Activated gamma-delta T cell treated with Interleukin-2 at 50 U/mL for 16 hours (primary cell): ENCODE measurements at regions not wholly inside any gene's neighbourhood (a gene's known extent, or its start where the extent isn't known, plus 50 kb on each side); places are given as distances from the start of the nearest gene placed in this dataset.
"Not testable (repeated sequence)": the region's sequence is repeated elsewhere in the genome, so short reads cannot be mapped to it uniquely, and the experiment has no call there.

Source experiments
- DNase-seq: peaks from one replicate; pipeline ENCODE4 v3.0.0-alpha.2; 2020

DNA sequence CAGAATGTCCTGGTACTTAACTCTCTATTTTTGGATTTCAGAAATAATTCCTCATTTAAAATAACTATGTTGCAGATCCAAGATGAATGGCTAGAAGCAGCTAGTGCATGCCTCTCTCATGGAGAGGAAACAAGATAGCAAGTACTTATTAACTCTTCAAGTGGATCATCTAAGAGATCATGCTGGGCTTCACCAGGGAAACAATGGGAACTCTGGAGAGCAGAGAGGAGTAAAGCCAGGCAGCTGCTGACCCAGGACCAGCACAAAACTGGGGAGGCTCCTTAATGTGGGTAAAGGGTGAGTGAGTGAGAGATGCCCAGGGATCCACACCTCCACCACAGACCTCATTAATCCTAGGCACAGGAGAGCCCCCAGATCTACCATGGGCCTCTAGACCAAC lies 897.8 kb upstream of the ACO1 start:
- DNase-seq = no peak

DNA sequence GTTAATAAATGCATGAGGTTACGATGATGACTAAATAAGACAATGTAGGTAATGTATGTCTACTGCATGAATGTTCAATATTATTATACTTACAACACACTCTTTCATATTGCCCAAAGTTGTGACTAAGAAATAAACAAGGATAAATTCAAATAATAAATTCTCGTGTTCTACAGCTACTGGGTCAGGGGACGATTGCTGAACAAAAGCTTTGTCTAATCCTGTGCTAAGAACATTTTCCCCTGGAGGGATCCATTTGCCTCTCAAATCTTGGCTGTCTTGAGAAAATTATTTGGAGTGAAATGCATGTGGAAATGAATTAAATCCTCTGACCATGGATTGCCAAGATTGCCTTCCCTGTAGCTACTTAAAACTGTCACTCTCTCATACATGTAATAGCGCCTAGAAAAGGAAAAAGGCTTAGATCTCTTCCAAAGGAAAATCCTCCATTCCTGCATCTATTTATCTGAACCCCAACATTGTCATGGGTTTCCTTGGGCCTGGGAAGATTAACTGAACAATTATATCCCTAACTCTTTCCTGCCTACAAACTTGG lies 893.8 kb upstream of the ACO1 start:
- DNase-seq = no peak

- no peak for DNase-seq
Observed at GRCh38 chr9:31492229-31492628, 892.2 kb upstream of the ACO1 start.

DNA sequence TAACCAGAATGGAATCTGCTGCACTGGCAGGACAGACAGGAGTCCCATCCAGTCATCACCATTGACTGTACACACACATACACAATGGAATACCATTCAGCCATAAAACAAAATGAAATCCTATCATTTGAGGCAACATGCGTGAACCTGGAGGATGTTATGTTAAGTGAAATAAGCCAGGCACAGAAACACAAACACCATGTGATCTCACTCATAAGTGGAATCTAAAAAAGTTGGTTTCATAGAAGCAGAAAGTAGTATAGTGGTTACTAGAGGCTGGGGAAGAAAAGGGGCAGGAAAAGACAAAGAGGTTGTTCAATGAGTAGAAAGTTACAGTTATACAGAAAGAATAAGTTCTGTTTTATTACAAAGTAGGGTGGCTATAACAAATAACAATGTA lies 884.0 kb upstream of the ACO1 start:
- no peak for DNase-seq

- DNase-seq = no peak
Observed at GRCh38 chr9:31519011-31519410, 865.4 kb upstream of the ACO1 start.

- no peak for DNase-seq
Observed at GRCh38 chr9:31519424-31519823, 865.0 kb upstream of the ACO1 start.

- no peak for DNase-seq
Observed at GRCh38 chr9:31519826-31520225, 864.6 kb upstream of the ACO1 start.

- DNase-seq = no peak
Observed at GRCh38 chr9:31520301-31521085, 864.0 kb upstream of the ACO1 start.

- no peak for DNase-seq
Observed at GRCh38 chr9:31535651-31536050, 848.8 kb upstream of the ACO1 start.

GRCh38 chr9:31536471-31536870 lies 848.0 kb upstream of the ACO1 start:
- no peak for DNase-seq

DNA sequence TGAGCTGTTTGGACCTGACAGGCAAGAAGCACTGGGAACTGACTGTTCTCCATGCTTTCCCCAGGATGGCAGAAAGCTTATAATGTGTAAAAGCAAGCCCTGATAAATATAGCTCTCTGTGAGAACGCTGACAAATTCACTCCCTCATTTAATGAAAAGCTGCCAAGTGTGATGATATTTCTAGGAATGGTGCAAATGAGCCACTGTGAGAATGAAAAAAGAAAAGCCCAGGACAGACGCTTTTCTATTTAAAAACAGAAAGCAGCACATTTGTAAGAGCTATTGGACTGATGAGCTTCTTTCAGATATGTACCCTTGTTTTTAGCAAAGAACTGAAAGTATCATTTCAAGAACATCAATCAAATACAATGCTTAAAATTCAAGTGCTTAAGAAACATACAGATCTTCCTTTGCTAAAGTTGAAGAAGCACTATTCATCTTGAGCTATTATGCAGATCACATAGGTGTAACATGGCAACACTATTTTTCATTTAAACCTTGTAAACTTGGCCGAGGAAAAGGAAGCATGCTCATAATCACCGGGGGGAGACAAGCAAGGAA lies 842.6 kb upstream of the ACO1 start:
- no peak for DNase-seq

- DNase-seq = no peak
Observed at GRCh38 chr9:31542384-31543055, 841.9 kb upstream of the ACO1 start.

DNA sequence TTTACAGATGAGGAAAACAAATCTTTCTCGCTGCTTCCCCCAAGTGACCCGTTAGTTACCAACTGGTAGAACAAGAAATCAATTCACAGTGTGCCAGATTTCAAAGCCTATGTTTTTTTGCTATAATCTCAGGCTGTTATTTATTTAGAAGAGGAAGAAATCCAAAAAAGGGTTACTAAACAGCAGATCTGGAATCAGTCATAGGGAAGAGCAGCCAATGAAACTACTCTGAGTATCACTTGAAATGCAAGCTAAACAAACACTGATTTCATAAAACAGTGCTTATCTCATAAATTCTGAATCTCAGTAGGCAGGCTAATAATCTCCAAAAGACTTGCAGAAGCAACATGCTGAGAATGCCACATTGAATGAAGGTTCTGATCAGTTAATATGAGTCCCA lies 829.5 kb upstream of the ACO1 start:
- DNase-seq = no peak

DNA sequence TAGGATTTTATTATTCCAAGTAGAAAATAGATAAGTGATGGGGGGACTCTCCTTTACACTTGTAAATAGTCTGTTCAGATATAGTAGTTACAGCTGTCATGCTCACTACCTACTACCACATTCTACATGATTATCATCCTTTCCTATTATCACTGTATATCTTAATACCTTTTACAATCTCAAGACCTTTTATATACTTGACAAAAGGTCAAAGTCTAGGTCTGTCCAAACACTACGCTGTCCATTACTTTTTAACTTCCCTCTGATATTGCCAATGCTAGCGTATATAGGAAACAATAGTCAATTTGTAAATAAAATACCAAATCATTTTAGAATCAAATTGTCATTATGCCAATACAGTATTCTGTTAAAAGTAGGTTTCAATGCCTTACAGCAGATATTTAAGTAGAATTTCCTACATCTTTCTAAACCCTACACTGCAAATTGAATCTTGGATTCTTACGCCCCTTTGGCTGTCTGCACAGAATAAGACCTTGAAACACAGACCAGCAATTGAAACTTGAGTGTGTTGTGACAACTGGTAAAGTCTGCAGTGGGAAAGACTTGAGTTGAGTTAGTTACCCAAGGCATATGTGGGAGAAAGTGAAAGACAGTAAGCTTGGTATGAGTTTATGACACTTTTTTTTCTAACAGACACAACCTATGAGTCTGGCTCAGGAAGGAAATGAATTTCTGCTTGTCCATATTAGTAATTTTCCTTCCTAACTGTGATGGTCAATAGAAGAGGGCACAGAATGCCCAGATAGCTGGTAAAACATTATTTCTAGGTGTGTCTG lies 827.6 kb upstream of the ACO1 start:
- no peak for DNase-seq

DNA sequence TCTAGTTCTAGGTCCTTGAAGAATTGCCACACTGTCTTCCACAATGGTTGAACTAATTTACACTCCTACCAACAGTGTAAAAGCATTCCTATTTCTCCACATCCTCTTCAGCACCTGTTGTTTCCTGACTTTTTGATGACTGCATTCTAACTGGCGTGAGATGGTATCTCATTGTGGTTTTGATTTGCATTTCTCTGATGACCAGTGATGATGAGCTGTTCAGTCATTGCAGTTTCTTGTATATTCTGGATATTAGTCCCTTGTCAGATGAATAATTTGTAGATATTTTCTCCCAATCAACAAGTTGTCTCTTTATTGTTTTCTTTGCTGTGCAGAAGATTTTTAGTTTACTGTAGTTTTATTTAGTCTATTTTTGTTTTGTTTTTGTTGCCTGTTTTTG lies 812.3 kb upstream of the ACO1 start:
- not testable (repeated sequence) for DNase-seq

DNA sequence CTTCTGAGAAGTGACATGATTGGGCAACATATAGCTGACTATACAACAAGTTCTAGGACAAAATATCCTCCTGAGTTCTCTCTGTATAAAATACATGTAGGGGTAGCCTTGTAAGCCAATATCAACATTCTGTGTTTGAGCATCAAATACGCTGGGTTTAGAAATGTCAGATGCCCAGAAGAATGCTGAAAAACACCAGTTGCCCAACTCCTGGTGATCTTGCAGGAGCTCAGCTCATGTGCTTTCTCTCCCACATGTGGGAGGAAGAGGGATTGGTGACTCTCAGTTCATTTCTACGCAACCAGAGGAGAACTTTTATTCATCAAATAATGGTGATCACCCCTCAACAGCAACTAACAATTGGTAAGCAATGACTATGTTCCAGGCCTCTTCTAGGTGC lies 810.9 kb upstream of the ACO1 start:
- DNase-seq = no peak

GRCh38 chr9:31574006-31574765 lies 810.3 kb upstream of the ACO1 start:
- no peak for DNase-seq

- DNase-seq = no peak
Observed at GRCh38 chr9:31582071-31582470, 802.4 kb upstream of the ACO1 start.

- DNase-seq = no peak
Observed at GRCh38 chr9:31582561-31582960, 801.9 kb upstream of the ACO1 start.

DNA sequence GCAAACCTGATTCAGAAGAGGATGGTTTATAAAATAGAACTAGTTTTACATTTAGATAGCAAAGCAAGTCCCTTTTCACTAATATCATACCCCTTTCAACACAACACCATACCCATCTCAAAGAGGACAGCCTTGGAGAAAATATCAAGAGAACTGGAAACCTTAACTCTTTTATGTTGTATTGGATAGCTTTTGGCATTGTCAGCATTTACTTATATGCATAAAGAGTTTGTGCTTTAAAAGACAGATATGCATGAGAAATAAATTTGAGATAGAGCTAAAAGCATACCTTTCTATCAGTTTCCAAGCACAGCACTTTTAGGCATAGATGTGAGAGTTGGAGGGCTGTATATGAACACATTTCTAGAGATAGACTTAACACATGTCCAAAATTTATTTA lies 799.3 kb upstream of the ACO1 start:
- DNase-seq = no peak

DNA sequence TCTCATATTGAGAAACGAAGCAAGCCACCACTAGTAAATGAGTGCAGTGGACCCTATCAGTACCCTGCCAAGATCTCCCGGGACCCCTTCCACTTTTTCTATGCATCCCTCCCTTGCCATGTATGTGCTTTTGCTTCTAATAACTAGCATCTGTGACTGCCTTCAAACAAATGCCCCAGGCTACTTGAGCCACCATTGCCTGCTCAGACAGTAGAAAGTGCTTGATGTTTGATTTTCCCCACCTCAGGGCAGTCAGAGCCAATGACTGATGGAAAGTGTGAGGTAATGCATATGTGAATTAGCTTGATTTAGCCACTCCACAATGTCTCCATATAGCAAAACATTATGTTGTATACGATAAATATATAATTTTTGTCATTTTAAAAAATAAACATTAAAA lies 797.3 kb upstream of the ACO1 start:
- no peak for DNase-seq

DNA sequence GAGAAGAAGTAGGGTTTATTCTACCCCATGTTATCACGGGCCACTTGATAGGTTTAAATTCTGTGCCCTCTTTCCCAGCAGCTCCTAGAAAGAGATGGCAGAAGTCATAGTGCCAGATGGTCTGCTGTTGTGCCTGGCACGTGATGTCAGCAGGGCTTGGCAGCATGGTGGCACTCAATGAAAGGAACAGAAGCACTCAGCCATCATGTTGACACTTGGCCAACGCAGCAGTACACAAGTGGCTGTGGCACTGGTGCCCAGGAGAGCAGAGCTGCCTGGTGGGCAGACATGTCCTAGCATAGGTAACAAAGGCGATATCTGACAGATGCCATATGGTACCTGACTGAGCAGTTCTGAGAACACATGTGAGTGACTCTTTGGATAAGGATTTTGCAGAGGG lies 796.4 kb upstream of the ACO1 start:
- DNase-seq = no peak

- no peak for DNase-seq
Observed at GRCh38 chr9:31588756-31589155, 795.7 kb upstream of the ACO1 start.
